HTR-8/SVneo (cell line): ENCODE measurements at regions not wholly inside any gene's neighbourhood (a gene's known extent, or its start where the extent isn't known, plus 50 kb on each side); places are given as distances from the start of the nearest gene placed in this dataset.
"Not testable (repeated sequence)": the region's sequence is repeated elsewhere in the genome, so short reads cannot be mapped to it uniquely, and the experiment has no call there.

Source experiments
- DNase-seq: peaks from one replicate; pipeline ENCODE4 v3.0.0; 2011; ENCODE audit warnings: low spot score, mixed read lengths; ENCODE audit not compliant: insufficient read length
- FAIRE-seq: peaks from 2 replicates; lab custom pipeline; 2011; peaks lifted over from hg19 to GRCh38; lab: Jason Lieb, UNC

DNA sequence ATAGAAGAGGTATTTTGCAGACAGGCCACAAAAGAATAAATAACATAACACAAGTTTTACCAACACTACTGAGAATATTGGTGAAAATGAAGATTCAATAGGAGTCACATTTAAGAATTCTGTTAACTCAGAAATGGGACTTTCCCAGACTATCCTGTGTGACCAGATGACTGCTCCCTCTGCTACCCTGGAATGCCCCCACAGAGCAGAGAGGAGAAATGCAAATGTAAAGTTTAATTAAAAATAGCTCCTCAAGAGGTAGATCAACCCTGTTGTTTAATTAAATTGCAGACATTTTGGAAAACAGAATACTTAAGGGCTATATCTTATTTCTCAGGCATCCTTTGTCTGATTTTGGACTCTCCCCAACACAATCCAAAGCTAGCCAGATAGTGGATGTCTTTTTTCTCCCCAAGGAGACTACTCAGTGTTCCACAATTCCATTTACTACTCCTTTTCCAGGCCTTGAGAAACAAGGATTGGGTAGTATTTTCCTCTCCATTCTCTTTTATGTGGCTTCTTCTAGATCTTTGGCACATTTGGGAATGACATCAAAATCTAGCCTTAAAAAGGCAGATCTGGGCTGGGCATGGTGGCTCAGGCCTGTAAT, 104.7 kb upstream of the TSC22D1 start:
- DNase-seq: no peak
- no peak for FAIRE-seq

DNA sequence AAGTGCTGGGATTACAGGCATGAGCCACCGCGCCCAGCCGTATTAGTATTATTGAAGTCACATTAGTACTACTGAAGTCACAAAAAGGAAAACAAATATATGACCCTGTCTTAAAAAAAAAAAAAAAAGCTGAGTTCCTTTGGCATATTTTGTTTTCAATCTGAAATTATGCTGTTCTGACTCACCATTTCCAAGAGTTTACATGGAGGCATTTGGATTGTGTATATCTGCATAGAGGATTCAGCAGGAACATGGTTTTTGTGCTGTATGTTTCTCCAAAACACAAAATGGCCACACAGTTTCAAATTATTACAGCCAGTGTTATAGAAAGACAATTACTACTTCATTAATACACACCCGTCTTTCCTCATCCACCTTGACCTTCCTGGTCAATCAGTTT, 103.5 kb upstream of the TSC22D1 start:
- no peak for DNase-seq
- FAIRE-seq: no peak

DNA sequence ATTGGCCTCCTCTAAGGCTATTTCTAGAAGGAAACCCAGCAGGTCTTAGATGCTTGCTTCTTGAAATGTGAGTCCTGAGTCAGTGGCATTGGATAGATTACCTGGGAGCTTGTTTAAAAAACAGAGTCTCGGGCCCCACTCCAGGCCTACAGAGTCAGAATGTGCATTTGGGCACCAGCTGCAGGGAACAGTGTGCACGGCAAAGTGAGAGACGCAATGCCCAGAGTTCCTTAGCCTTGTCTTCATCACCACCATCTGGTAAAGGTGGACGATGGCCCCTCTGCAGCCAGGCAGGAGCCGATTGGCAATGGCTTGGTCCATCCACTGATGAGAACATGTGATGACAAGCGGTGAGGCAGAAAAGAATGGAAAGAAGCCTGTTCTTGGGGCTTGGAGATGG, 102.1 kb upstream of the TSC22D1 start:
- FAIRE-seq (no peak), DNase-seq (no peak)

DNA sequence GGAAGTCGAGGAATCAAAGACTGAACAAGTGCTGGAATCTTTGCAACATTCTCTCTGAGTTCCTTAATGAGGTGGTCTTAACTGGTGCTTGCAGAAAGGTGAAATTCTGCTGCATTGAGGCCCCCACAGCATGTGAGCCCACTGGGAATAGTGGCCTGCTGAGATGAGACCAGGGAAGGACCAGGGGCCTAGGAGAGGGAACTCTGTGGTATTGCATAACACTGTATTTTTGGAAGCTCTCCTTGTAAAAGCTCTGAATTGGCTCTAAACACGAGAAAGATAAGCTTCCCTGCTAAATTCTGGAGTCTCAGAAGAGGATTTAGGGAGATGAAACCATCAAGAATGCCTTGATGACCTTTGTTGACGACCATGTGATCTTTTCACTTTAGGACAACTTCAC, 100.4 kb upstream of the TSC22D1 start:
- FAIRE-seq (no peak), DNase-seq (no peak)

DNA sequence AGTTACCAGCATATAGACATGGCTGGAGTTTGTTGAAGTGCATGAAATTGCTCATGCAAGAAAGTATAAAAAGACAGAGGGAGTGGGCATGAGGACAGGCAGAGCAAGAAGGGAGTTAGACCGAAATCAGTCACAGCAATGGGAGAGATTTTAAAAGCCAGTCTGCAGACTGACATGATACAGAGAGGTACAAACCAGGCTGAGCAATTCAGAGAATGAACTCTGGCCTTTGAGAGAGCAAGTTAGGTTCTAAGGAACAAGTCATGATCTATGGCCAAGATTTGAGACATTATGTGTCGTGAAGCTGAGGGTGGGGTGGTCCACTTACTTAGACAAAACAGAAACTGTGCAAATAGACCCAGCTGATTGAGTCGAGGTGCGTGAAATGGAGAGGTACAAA, 93.4 kb upstream of the TSC22D1 start:
- FAIRE-seq: no peak

DNA sequence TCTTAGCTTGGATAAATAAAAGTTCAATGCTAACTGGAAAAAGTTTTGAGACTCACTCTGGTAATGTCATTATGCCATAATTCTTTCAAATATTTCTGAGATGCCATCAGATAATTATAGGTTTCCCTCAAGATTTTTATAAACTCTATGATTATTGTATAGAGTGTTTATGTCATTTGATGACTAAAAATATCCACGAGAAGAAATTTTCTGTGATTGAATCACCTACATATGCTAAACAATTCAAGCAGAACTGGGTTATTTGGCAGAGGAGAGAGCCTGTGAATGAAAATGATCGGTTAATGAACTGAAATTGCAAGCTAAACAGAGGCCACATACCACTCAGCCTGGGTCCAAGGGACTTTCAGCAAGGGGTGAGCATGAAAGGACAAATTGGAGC, 92.6 kb upstream of the TSC22D1 start:
- DNase-seq (no peak), FAIRE-seq (no peak)

More for the DNA sequence above, 93.4 kb upstream of the TSC22D1 start:
- no peak for DNase-seq

DNA sequence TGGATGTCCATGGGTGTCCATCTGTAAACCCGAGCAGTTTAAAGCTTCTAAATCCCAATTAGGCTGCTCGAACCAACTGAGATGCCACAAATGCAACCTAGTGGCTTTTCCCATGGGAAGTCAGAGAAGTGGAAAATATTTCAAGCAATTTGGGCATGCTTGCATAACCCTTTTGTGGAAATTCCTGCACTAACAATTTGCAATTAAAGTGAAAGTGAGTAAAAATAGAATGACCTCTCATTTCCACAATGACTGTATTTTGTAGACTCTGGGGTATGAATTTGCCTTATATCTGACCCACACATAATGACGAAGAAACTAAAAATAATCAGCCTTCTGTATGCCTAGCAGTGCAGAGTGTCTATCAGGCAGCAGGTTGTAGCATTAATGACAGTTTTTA, 91.8 kb upstream of the TSC22D1 start:
- DNase-seq (no peak), FAIRE-seq (no peak)

DNA sequence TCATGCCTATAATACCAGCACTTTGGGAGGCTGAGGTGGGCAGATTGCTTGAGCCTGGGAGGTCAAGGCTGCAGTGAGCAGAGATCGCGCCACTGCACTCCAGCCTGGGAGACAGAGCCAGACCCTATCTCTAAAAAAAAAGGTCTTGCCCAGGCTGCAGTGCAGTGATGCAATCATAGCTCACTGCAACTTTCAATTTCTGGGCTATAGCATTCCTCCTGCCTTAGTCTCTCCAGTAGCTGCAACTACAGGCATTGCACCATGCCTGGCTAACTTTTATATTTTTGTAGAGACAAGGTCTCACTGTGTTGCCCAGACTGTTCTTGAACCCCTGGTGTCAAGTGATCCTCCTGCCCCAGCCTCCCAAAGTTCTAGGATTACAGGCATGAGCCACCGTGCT, 90.4 kb upstream of the TSC22D1 start:
- not testable (repeated sequence) for DNase-seq

DNA sequence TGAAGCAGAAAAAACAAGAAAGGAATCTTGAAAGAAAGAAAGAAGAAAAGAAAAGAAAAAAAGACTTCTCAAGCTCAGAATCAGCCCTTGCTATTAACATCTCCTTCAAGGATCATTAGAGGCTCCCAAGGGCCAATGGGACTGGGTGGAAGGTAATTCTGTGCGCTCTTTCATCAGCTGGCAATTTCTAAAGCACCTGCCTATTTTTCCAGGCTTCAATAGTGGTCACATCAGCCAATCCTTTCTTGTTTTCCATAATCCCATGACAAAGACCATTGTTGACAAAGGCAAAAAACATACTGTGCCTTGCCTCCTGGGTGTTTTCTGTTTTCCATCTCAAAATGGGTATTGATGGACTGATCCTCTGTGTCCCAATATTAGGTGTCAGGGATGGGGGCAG, 88.2 kb upstream of the TSC22D1 start:
- no peak for FAIRE-seq
- DNase-seq: no peak

More for the DNA sequence above, 90.4 kb upstream of the TSC22D1 start:
- not testable (repeated sequence) for FAIRE-seq

DNA sequence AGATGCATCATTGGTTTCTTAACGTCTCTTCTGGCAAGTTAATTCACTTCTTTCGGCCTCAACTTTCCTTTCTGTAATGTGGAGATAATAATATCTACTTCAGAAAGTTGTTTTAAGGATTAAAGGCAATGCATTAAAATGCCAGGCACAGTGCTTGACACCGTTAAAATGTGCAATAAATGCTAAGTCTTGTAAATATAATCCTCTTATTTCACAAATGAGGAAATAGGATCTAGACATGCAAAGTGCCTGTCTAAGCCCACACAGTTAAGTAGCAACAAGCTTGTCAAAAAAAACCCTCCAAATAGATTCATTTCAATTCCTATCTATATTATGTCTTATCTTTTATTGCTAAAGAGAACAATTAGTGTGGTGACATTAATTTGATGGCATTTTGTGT, 86.4 kb upstream of the TSC22D1 start:
- FAIRE-seq: no peak
- DNase-seq: no peak

DNA sequence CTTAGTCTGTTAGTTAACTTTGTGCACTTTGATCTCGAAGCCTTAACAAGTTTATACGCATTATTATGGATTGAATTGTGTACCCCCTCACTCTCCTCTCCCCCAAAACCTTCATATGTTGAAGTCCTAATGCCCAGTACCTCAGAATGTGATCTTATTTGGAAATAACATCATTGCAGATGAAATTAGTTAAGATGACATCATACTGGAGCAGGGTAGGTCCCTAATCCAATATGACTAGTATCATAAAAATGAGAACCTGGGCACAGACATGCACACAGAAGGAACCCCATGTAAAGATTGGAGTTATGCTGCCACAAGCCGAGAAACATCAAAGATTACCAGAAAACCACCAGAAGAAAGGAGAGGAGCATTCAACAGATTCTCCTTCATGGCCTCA, 85.8 kb upstream of the TSC22D1 start:
- DNase-seq (no peak), FAIRE-seq (no peak)

DNA sequence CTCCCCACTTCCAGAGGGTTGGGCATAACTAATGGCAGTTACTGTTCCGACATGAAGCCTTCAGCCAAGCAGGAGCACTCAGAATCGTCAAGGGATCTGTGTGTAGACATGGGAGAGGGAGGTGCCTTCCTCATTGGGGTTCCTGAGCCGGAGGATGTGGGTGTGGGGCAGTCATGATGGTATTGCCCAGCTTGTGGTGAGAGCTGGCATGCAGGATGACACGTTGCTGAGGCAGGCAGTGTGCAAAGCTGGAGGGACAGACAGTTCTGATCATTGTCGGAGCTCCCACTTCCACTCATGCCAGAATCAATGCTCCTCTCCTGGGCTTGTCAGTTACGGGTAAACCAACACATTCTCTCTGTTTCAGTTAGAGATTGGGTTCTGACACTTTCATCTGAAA, 83.9 kb upstream of the TSC22D1 start:
- FAIRE-seq (no peak), DNase-seq (no peak)

DNA sequence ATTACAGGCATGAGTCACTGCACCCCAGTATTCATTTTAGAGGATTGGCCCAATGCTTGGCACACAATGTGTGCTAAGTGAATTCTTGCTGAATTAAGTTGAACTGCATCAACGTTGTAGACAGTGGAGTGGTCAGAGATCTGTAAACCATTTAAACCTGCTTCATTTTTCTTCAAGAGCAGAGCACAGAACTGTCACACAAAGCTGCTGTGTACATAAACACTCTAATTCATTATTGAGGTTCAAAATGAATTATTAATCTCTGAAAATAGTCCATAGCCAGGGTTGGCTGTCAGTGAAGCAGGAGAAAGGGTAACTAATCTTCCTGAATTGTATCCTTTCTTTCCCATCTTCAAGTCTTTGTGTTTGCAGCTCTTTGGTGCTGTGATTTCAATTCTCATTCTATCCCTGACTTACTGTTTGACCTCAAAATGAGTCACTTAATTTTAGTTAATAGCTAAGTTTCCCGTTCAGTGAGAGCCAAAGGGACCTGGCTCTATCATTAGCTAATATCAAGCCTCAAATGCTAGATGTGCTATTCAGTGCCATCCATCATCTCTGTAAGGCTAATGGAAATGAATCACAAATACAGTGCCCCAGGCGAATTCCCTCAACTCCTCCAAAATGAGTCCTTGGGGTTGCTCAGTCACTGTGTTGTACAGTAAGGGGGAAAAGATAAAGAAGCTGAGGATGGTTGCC, 77.0 kb upstream of the TSC22D1 start:
- DNase-seq (no peak), FAIRE-seq (no peak)

DNA sequence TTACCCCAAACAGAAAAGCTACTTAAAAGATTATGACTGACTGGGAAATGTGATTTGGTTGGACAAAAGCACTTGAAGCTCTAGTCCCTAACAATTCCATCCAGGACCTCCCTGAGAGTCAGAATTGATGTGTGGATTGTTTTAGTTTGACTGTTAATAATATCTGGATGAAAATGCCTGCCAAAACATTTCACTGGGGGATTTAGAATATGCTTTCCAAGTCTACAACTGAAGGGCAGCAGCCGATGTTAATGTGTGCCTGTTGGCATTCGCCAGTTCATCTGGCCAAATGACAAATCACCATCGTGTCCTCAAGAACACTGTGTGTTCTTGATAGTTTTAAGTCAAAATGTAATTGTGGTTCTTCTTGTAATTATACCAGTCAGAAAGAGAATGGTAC, 76.0 kb upstream of the TSC22D1 start:
- DNase-seq: no peak
- FAIRE-seq: no peak

DNA sequence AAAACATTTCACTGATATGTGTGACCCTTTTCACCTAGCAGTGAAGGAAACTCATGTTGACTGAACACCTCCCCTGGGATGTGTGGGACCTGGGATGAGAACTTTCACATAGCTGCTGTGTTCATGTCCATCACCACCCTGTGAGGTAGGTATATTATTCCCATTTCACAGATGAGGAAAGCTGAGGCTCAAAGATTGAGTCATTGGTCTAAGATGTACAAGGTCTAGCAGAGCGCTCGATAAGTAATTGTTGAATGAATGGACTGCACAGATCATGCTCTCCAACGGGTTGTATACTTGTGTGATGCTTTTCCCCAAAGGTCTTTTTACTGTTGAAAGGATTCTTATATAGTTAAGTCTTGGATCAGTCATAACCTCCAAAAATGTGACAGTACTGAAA, 75.6 kb upstream of the TSC22D1 start:
- FAIRE-seq (no peak), DNase-seq (no peak)

DNA sequence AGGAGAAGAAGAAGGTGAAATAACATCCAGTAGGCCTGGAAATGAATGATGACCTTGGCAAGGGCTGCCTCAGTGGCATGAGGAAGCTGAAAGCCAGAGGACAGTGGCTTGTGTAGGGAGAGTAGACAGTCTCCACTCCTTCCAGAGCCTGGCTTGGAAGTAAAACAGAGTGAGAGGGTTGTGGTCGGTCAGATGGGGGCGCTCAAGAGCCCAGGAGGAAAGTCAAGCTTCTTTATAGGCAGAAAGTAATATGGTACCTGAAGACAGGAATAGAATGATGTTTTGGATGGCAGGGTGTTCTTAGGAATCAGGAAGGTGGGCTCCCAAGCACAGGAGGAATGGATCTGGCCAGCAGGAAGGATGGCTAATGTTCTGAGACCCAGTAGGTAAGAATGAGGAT, 75.1 kb upstream of the TSC22D1 start:
- FAIRE-seq: no peak
- no peak for DNase-seq

DNA sequence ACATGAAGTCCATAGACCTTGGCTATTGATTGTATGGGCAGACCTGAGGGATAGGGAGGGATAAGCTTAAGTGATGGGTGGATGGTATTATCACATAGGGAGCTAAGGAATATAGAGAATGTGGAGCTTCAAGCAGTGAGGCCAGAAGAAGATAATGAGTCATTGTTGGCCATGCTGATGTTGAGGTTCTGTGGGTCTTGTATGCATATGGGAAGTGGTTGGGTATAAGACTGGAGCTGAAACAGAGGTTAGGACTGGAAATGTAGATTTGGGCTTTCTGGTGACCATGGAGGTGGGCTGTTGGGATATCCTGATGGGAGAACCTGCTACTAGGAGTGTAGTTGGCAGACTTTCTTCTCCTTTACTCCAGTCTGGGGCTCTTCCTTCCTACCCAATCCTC, 73.7 kb upstream of the TSC22D1 start:
- no peak for FAIRE-seq
- DNase-seq: no peak

DNA sequence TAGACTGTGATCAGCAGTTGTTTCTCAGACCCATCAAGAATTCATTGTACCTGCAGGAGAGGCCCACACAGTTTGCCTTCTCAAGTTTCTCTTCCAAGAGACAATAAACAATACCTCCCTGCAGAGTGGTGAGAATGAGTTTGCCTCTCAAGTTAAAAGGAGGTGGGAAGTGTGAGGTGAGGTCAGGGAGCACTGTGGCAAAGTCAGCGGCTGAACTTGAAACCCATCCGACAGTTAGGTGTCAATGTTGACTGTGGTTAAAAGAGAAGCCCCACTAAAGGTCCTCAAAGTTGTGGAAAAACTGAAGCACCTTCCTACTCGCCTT, 72.9 kb upstream of the TSC22D1 start:
- FAIRE-seq: no peak
- no peak for DNase-seq

DNA sequence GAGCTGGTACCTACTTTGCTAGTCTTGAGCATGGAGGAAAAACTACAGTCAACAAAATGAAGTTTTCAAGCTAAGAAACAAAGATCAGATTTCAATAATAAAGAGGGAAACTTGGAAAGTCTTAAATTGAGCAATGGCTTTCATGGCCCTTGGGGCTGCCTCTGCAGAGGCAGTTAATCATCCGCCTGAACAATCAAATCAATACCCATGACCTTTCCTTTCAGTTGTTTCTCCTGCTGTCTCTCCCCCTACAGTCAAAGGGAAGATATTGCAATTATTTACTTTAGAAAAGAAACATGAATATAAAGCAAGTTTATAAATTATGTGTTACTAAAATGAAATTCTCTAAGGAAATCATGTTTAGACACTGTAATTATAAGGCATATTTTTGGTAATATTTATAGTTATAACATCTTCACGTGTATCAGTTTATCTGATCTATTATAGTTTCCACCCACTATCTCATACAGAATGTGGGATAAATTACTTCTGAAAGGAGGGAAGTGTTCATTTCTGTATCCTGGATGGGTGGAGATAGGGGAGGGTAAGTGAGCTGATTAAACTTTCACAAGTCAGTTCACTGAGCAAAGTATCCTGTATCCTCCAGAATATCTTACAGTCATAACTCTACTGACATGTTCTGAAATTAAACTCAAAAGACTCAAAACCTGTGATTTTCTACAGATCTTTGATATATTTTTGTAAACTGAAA, 72.4 kb upstream of the TSC22D1 start:
- DNase-seq (no peak), FAIRE-seq (no peak)

DNA sequence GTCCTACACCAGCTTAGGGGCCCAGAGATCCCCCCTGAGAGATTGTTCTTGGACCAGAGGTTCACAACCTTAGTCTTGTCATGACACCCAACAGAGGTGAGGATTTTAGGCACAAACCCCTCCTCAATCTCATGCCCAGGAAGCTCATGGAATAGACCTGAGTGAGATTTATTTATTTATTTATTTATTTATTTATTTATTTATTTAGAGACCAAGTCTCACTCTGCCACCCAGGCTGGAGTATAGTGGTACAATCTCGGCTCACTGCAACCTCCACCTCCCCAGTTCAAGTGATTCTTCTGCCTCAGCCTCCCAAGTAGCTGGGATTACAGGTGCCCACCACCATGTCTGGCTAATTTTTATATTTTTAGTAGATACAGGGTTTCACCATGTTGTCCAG, 71.4 kb upstream of the TSC22D1 start:
- FAIRE-seq, DNase-seq: not testable (repeated sequence)

DNA sequence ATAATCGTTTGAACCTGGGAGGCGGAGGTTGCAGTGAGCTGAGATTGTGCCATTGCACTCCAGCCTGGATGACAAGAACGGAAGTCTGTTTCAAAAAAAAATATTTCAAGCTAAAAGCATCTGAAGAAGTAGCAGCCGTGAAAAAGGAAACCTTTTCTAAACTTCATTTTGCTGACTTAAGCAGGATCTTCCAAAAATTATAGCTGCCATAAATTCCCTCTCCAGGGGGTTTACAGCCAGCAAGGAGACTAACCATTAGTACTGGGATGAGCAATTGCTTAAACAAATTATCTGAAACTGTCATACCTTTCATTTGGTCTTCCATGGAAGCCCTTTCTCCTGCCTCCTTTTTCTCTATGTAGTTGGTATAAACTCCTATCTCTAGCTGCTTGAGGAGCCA, 69.9 kb upstream of the TSC22D1 start:
- DNase-seq (no peak), FAIRE-seq (no peak)

DNA sequence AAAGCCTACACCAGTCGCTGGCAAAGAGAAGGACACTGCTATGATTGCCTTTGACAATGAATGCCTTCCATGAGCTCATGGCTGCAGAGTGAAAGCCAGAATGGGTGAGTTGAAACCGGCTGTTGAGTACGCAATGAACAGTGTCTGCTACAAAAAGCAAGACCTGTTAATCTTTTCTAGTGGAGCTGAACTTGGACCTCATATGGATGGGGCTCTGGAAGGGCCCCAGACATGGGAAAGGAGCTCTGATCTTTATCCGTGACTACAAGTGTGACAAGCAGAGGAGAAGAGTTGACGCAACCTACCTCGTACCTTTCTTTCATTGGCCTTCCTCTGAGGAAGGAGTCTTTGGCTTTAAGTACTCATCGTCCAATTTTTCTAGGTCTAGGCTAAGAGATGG, 67.1 kb upstream of the TSC22D1 start:
- FAIRE-seq: no peak
- DNase-seq: no peak
